ENCODE measurements at regions not wholly inside any gene's neighbourhood (a gene's known extent, or its start where the extent isn't known, plus 50 kb on each side); places are given as distances from the start of the nearest gene placed in this dataset.
"Not testable (repeated sequence)": the region's sequence is repeated elsewhere in the genome, so short reads cannot be mapped to it uniquely, and the experiment has no call there.

GRCh38 chr1:71292203-71292602, 211.4 kb upstream of the ZRANB2 start:
- TF ChIP-seq CTCF (IDR thresholded peaks at IDR 0.05): no peak
- ATAC-seq (ENCODE audit: low FRiP score) (no peak), DNase-seq (ENCODE audit: low spot score) (no peak)

- not testable (repeated sequence) for ATAC-seq (ENCODE audit: low FRiP score); DNase-seq (ENCODE audit: low spot score)
These were observed 209.8 kb upstream of the ZRANB2 start for GRCh38 chr1:71290506-71291237.

- TF ChIP-seq CTCF (IDR thresholded peaks at IDR 0.05): no peak
- ATAC-seq (ENCODE audit: low FRiP score) (no peak), DNase-seq (ENCODE audit: low spot score) (no peak)
These were observed 204.7 kb upstream of the ZRANB2 start for GRCh38 chr1:71285529-71285928.

- ATAC-seq (ENCODE audit: low FRiP score): no peak
- no peak for TF ChIP-seq CTCF (IDR thresholded peaks at IDR 0.05)
- DNase-seq (ENCODE audit: low spot score): no peak
These were observed 195.6 kb upstream of the ZRANB2 start for GRCh38 chr1:71276466-71276865.

- no peak for TF ChIP-seq CTCF (IDR thresholded peaks at IDR 0.05)
- ATAC-seq (ENCODE audit: low FRiP score): no peak
- DNase-seq (ENCODE audit: low spot score): no peak
These were observed 192.5 kb upstream of the ZRANB2 start for GRCh38 chr1:71273334-71273733.

GRCh38 chr1:71270394-71270915, 189.6 kb upstream of the ZRANB2 start:
- TF ChIP-seq CTCF (IDR thresholded peaks at IDR 0.05): no peak
- ATAC-seq (ENCODE audit: low FRiP score) (no peak), DNase-seq (ENCODE audit: low spot score) (no peak)

- no peak for TF ChIP-seq CTCF (IDR thresholded peaks at IDR 0.05)
- no peak for ATAC-seq (ENCODE audit: low FRiP score)
- DNase-seq (ENCODE audit: low spot score): no peak
These were observed 189.0 kb upstream of the ZRANB2 start for GRCh38 chr1:71269818-71270217.
